ENCODE measurements at regions not wholly inside any gene's neighbourhood (a gene's known extent, or its start where the extent isn't known, plus 50 kb on each side); places are given as distances from the start of the nearest gene placed in this dataset.
"Not testable (repeated sequence)": the region's sequence is repeated elsewhere in the genome, so short reads cannot be mapped to it uniquely, and the experiment has no call there.

DNA sequence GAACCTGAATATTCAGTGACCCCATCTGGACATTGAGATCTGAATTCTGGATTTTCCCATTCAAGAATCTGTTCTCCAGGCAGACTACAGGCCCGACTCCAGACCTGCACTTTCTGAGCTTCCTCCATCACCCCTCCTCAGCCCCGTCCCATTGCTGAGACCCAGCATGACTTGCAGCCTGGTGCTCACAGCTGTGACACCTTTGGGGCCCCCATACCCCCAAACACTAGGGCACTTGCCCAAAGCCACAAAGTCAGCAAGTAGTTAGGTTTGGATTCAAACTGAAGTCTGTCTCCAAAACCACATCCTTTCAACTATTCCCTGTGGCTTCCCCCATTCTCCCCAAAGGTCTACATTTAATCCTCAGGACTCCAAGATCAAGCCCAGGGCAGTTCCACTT, 128.2 kb upstream of the ZBED5 start:
- ATAC-seq: no peak
- no peak for DNase-seq
- H3K9me3 Mint-ChIP-seq (ENCODE audit: low read depth): no peaks in the 10 kb centered on the region
- no peaks in the 10 kb centered on the region for H3K36me3 Mint-ChIP-seq
- H3K4me1 Mint-ChIP-seq: no peaks in the 10 kb centered on the region
- no peak overlapping the region for H3K27ac Mint-ChIP-seq
- H3K4me3 Mint-ChIP-seq: no peak overlapping the region
- CTCF ChIA-PET: no interaction called here
- H3K27me3 Mint-ChIP-seq: peaks cover 4% of the 10 kb centered on the region

DNA sequence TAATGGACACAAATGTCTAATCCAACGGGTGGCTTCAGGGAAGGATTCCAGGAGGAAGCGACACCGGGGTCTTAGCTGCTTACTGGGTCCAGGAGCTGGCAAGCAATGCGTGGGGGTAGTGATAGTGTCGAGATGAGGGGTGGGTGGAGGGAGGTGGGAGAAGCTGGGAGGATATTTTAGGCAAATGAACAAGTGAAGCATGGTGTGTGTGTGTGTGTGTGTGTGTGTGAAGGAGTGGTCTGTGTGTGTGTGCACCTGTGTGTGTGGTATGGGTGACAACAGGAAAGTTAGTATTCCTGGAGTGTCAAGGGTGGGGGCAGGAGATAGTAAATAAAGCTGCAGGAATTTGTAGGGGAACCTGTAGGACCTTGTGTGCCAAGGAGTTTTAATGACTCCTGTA, 126.9 kb upstream of the ZBED5 start:
- CTCF ChIA-PET: no interaction called here
- no peak for ATAC-seq
- Mint-ChIP-seq H3K27ac (no peak overlapping the region), H3K4me1 (no peaks in the 10 kb centered on the region), H3K27me3 (peaks cover 5% of the 10 kb centered on the region), H3K4me3 (no peak overlapping the region), H3K36me3 (no peaks in the 10 kb centered on the region), H3K9me3 (ENCODE audit: low read depth) (no peaks in the 10 kb centered on the region)
- DNase-seq: no peak

DNA sequence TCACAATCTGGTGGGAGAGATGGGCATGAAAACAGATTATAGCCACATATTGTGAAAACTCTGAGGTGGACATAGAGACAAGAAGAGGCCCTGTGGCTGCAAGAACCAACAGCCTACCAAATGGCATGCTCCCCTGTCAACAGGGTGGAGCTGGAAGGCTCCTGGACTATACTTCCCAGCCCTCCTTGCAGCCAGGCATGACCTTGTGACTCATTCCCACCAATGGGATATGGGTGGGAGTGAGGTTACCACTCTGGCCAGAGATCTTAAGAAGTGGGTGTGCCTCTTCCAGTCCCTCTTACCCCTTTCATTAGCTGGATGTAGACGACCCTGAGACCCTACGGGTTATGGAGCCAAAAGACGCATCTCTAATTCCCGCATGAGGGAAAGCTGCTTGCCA, 126.4 kb upstream of the ZBED5 start:
- ATAC-seq: no peak
- H3K27ac Mint-ChIP-seq: no peak overlapping the region
- no peak overlapping the region for H3K4me3 Mint-ChIP-seq
- no peak for DNase-seq
- no peaks in the 10 kb centered on the region for H3K4me1 Mint-ChIP-seq
- H3K27me3 Mint-ChIP-seq: peaks cover 8% of the 10 kb centered on the region
- H3K36me3 Mint-ChIP-seq: no peaks in the 10 kb centered on the region
- CTCF ChIA-PET: no interaction called here
- H3K9me3 Mint-ChIP-seq (ENCODE audit: low read depth): no peaks in the 10 kb centered on the region

- CTCF ChIA-PET: no interaction called here
- H3K27me3 Mint-ChIP-seq: peaks cover 17% of the 10 kb centered on the region
- H3K27ac Mint-ChIP-seq: no peak overlapping the region
- ATAC-seq (no peak), DNase-seq (no peak)
- no peak overlapping the region for H3K4me3 Mint-ChIP-seq
- no peaks in the 10 kb centered on the region for H3K4me1 Mint-ChIP-seq
- no peaks in the 10 kb centered on the region for H3K36me3 Mint-ChIP-seq
- no peaks in the 10 kb centered on the region for H3K9me3 Mint-ChIP-seq (ENCODE audit: low read depth)
Measured at GRCh38 chr11:10982704-10983510, 125.1 kb upstream of the ZBED5 start.

DNA sequence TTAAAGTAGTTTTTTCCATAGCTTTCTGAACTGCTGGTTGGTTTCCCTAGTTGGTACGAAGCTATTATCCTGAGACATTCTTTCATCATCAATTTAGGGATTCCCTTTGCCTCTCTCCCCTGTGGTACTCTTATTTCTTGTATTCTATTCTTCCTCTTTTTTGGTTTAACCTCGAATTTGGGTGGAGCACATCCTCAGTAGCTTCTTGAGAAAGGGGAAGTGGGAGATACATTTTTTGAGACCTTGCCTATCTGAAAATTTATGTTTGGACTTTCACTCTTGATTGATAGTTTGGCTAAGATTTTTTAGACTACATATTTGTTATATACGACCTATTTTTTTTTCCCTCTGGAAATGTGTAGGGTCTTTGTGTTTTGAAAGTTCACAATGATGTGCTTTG, 121.7 kb upstream of the ZBED5 start:
- H3K36me3 Mint-ChIP-seq: no peaks in the 10 kb centered on the region
- no peak for ATAC-seq
- H3K27ac Mint-ChIP-seq: no peak overlapping the region
- DNase-seq: no peak
- CTCF ChIA-PET: interaction anchor here (1.5 kb wide), 1 partner anchor 808 kb away, joined by 3 read pairs; no protein-coding TSS in a partner anchor
- H3K9me3 Mint-ChIP-seq (ENCODE audit: low read depth): no peaks in the 10 kb centered on the region
- peaks cover 25% of the 10 kb centered on the region for H3K27me3 Mint-ChIP-seq
- H3K4me3 Mint-ChIP-seq: no peak overlapping the region
- no peaks in the 10 kb centered on the region for H3K4me1 Mint-ChIP-seq

DNA sequence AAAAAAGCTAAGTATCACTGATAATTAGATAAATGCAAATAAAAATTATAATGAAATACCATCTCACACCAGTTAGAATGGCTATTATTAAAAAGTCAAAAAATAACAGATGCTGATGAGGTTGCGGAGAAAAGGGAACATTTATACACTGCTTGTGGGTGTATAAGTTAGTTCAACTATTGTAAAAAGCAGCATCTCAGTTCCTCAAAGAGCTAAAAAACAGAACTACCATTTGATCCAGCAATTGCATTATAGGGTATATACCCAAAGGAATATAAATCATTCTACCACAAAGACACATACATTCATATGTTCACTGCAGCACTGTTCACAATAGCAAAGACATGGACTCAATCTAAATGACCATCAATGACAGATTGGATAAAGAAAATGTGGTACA, 120.3 kb upstream of the ZBED5 start:
- H3K9me3 Mint-ChIP-seq (ENCODE audit: low read depth): no peaks in the 10 kb centered on the region
- H3K27me3 Mint-ChIP-seq: peaks cover 27% of the 10 kb centered on the region
- no peak overlapping the region for H3K4me3 Mint-ChIP-seq
- no peaks in the 10 kb centered on the region for H3K36me3 Mint-ChIP-seq
- DNase-seq (no peak), ATAC-seq (no peak)
- CTCF ChIA-PET: no interaction called here
- H3K27ac Mint-ChIP-seq: no peak overlapping the region
- H3K4me1 Mint-ChIP-seq: no peaks in the 10 kb centered on the region

- ATAC-seq: no peak
- DNase-seq: no peak
- no peaks in the 10 kb centered on the region for H3K36me3 Mint-ChIP-seq
- no peaks in the 10 kb centered on the region for H3K4me1 Mint-ChIP-seq
- H3K9me3 Mint-ChIP-seq (ENCODE audit: low read depth): no peaks in the 10 kb centered on the region
- H3K4me3 Mint-ChIP-seq: no peak overlapping the region
- peaks cover 22% of the 10 kb centered on the region for H3K27me3 Mint-ChIP-seq
- CTCF ChIA-PET: no interaction called here
- H3K27ac Mint-ChIP-seq: no peak overlapping the region
Measured at GRCh38 chr11:10975287-10975721, 117.5 kb upstream of the ZBED5 start.

GRCh38 chr11:10973416-10973815, 115.6 kb upstream of the ZBED5 start:
- H3K4me1 Mint-ChIP-seq: no peaks in the 10 kb centered on the region
- DNase-seq: no peak
- no peaks in the 10 kb centered on the region for H3K9me3 Mint-ChIP-seq (ENCODE audit: low read depth)
- no peak overlapping the region for H3K27ac Mint-ChIP-seq
- H3K36me3 Mint-ChIP-seq: no peaks in the 10 kb centered on the region
- CTCF ChIA-PET: no interaction called here
- H3K4me3 Mint-ChIP-seq: no peak overlapping the region
- H3K27me3 Mint-ChIP-seq: peaks cover 12% of the 10 kb centered on the region
- no peak for ATAC-seq

- Mint-ChIP-seq H3K9me3 (ENCODE audit: low read depth) (no peaks in the 10 kb centered on the region), H3K27me3 (peaks cover 8% of the 10 kb centered on the region), H3K4me1 (no peaks in the 10 kb centered on the region), H3K27ac (no peak overlapping the region), H3K4me3 (no peak overlapping the region), H3K36me3 (no peaks in the 10 kb centered on the region)
- ATAC-seq (no peak), DNase-seq (no peak)
- CTCF ChIA-PET: no interaction called here
Measured at GRCh38 chr11:10970926-10971325, 113.1 kb upstream of the ZBED5 start.

GRCh38 chr11:10969387-10969786, 111.5 kb upstream of the ZBED5 start:
- no peak for ATAC-seq
- Mint-ChIP-seq H3K9me3 (ENCODE audit: low read depth) (no peaks in the 10 kb centered on the region), H3K4me3 (no peak overlapping the region), H3K27me3 (peaks cover 13% of the 10 kb centered on the region), H3K4me1 (no peaks in the 10 kb centered on the region), H3K36me3 (peaks cover 1% of the 10 kb centered on the region), H3K27ac (no peak overlapping the region)
- CTCF ChIA-PET: no interaction called here
- no peak for DNase-seq

- ATAC-seq; CTCF ChIA-PET; DNase-seq; H3K4me1 Mint-ChIP-seq; H3K4me3 Mint-ChIP-seq; H3K9me3 Mint-ChIP-seq (ENCODE audit: low read depth); H3K27ac Mint-ChIP-seq; H3K36me3 Mint-ChIP-seq: not testable (repeated sequence)
- H3K27me3 Mint-ChIP-seq: peaks cover 39% of the 10 kb centered on the region
Measured at GRCh38 chr11:10956884-10957283, 99.0 kb upstream of the ZBED5 start.

DNA sequence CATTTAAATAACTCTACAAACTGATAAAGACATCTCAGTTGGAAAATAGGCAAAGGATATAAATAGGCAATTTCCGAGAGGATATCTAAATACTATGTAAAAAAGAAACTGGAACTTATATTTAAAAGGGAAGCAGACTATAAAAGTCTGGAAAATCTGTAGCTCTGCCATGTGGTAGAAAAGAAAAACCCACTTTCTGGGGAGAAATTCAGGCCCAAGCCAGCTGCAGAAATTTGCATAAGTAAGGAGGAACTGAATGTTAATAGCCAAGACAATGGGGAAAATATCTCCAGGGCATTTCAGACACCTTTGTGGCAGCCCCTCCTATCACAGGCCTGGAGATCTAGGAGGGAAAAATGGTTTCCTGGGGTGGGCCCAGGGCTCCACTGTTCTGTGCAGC, 97.8 kb upstream of the ZBED5 start:
- DNase-seq: no peak
- CTCF ChIA-PET: no interaction called here
- Mint-ChIP-seq H3K27ac (no peak overlapping the region), H3K9me3 (ENCODE audit: low read depth) (peaks cover 2% of the 10 kb centered on the region), H3K4me3 (no peak overlapping the region), H3K27me3 (peaks cover 37% of the 10 kb centered on the region), H3K4me1 (no peaks in the 10 kb centered on the region), H3K36me3 (peaks cover 2% of the 10 kb centered on the region)
- no peak for ATAC-seq

DNA sequence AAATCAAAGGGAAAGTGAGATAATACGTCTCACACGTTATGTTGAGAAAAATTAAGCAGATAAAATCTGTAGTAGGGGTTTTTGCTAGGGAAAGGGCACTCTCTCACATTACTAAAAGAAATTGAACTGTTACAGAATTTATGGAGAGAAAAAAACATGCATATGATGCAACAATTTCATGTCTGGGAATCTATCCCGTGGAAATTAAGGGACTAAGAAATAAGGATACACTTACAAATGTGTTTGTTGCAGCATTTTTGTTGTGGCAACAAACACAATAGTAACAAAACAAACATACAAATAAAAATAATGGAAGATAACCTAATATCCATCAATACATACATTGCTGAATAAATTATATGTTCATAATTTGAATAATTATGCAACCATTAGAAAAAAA, 96.3 kb upstream of the ZBED5 start:
- Mint-ChIP-seq H3K27ac (no peak overlapping the region), H3K4me3 (no peak overlapping the region), H3K27me3 (peaks cover 38% of the 10 kb centered on the region), H3K9me3 (ENCODE audit: low read depth) (peaks cover 2% of the 10 kb centered on the region), H3K36me3 (peaks cover 2% of the 10 kb centered on the region), H3K4me1 (peaks cover 3% of the 10 kb centered on the region)
- CTCF ChIA-PET: no interaction called here
- ATAC-seq (no peak), DNase-seq (no peak)

GRCh38 chr11:10952872-10953271, 95.0 kb upstream of the ZBED5 start:
- CTCF ChIA-PET: interaction anchor here (1.0 kb wide), 1 partner anchor 19 kb away, joined by 4 read pairs; no protein-coding TSS in a partner anchor
- ATAC-seq (no peak), DNase-seq (no peak)
- Mint-ChIP-seq H3K27ac (no peak overlapping the region), H3K4me3 (no peak overlapping the region), H3K9me3 (ENCODE audit: low read depth) (peaks cover 2% of the 10 kb centered on the region), H3K27me3 (peaks cover 44% of the 10 kb centered on the region), H3K36me3 (peaks cover 5% of the 10 kb centered on the region), H3K4me1 (peaks cover 3% of the 10 kb centered on the region)
